K562 (cell line): ENCODE measurements at regions not wholly inside any gene's neighbourhood (a gene's known extent, or its start where the extent isn't known, plus 50 kb on each side); places are given as distances from the start of the nearest gene placed in this dataset.

Experiments
- ATAC-seq: fragments of 200-7000 bp; cut with Tn5 transposase; 3 replicates; pipeline ENCODE4 v1.9.1; 2020; ENCODE audit warnings: moderate library complexity
- BruUV-seq: library from RNA; stranded (reverse); fragments of 400-500 nt; replicated peaks from 2 replicates; lab custom pipeline; 2021; lab: Mats Ljungman, UMichigan
- CTCF ChIA-PET: fragments of 300-600 bp; formaldehyde crosslinking; extraction: SDS; loops from one replicate; lab custom pipeline; 2021; ENCODE audit warnings: low intra/inter-chr PET ratio; lab: Yijun Ruan, JAX
- POLR2A ChIA-PET: fragments of 300-600, 350-650 bp; sonication (Branson Sonifier 250); formaldehyde crosslinking; extraction: SDS; loops from one replicate; lab custom pipeline; 2021; ENCODE audit warnings: antibody characterized with exemption, inconsistent platforms; lab: Yijun Ruan, JAX
- DNase-seq, 4 experiments: peaks; one replicate each; pipeline versions ENCODE4 v3.0.0 to v3.0.0-alpha.2; 2011 to 2018; ENCODE audit warnings: low spot score in 3 of 4, mixed read lengths in 3 of 4; ENCODE audit errors: extremely low read depth in 1 of 4
- FAIRE-seq: peaks from 2 replicates; lab custom pipeline; 2011; peaks lifted over from hg19 to GRCh38; lab: Jason Lieb, UNC
- H2AFZ ChIP-seq: 2 replicates; pipeline ENCODE4 v1.6.0; 2011; ENCODE audit warnings: low read depth, low read length, control low read depth, inconsistent platforms
- H3K27ac ChIP-seq: fragments of 200-600 bp; 3 replicates; pipeline ENCODE4 v1.8.0; 2011; ENCODE audit warnings: low read depth, mild to moderate bottlenecking, control low read depth, inconsistent platforms, low read length, moderate library complexity, mixed read lengths; ENCODE audit errors: extremely low read depth
- H3K27me3 ChIP-seq, 2 experiments: fragments of 300-600 bp in 1 of 2; 2 replicates in 1 of 2; 3 replicates in 1 of 2; pipeline versions ENCODE4 v1.6.0 to v1.8.0; 2011; ENCODE audit warnings: inconsistent platforms in 2 of 2, low read length in 2 of 2, mild to moderate bottlenecking in 1 of 2, mixed read lengths in 1 of 2, moderate library complexity in 1 of 2; ENCODE audit not compliant: control insufficient read depth in 2 of 2, insufficient read depth in 2 of 2
- H3K36me3 ChIP-seq: fragments of 300-600 bp; 3 replicates; pipeline ENCODE4 v1.8.0; 2011; ENCODE audit warnings: mild to moderate bottlenecking, low read length, inconsistent platforms; ENCODE audit not compliant: control insufficient read depth, insufficient read depth
- H3K4me1 ChIP-seq, 2 experiments: fragments of 200-600 bp in 1 of 2; replicated peaks in 1 of 2; 2 replicates in 1 of 2; 3 replicates in 1 of 2; pipeline versions ENCODE4 v1.5.1 to v1.8.0; 2011; ENCODE audit warnings: inconsistent platforms in 2 of 2, low read length in 2 of 2, mild to moderate bottlenecking in 1 of 2, mixed read lengths in 1 of 2, moderate library complexity in 1 of 2; ENCODE audit not compliant: control insufficient read depth in 2 of 2, insufficient read depth in 2 of 2
- H3K4me2 ChIP-seq: 2 replicates; pipeline ENCODE4 v1.6.1; 2011; ENCODE audit warnings: low read length, control low read depth, inconsistent platforms, mixed read lengths; ENCODE audit not compliant: insufficient read depth
- H3K4me3 ChIP-seq: fragments of 200-600 bp; sonication (generic), shearing (Covaris generic); 2 replicates; pipeline ENCODE4 v1.5.1; 2016; ENCODE audit warnings: control low read depth, inconsistent platforms
- H3K79me2 ChIP-seq: fragments of 200-600 bp; 3 replicates; pipeline ENCODE4 v1.8.0; 2011; ENCODE audit warnings: low read length, inconsistent platforms; ENCODE audit not compliant: control insufficient read depth, insufficient read depth
- H3K9ac ChIP-seq, 2 experiments: 2 replicates each; pipeline versions ENCODE4 v1.6.0 to v1.6.1; 2011; ENCODE audit warnings: low read depth in 2 of 2, low read length in 2 of 2, control low read depth in 1 of 2, inconsistent platforms in 1 of 2, mild to moderate bottlenecking in 1 of 2, mixed read lengths in 1 of 2; ENCODE audit not compliant: insufficient read depth in 1 of 2
- H3K9me1 ChIP-seq: one replicate; pipeline ENCODE4 v1.6.0; 2011; ENCODE audit warnings: inconsistent platforms, mild to moderate bottlenecking, low read length, moderate library complexity; ENCODE audit not compliant: control insufficient read depth, insufficient read depth
- H3K9me3 ChIP-seq: replicated peaks from 2 replicates; pipeline ENCODE4 v1.5.1; 2011; ENCODE audit warnings: low read depth, low read length, inconsistent platforms; ENCODE audit not compliant: control insufficient read depth, insufficient read depth
- H4K20me1 ChIP-seq: replicated peaks from 2 replicates; pipeline ENCODE4 v1.6.1; 2011; ENCODE audit warnings: low read length, inconsistent platforms, mixed read lengths; ENCODE audit not compliant: control insufficient read depth, insufficient read depth
- E2F5 ChIP-seq: sonication (generic); formaldehyde crosslinking; IDR thresholded peaks from 2 replicates; pipeline ENCODE4 v1.8.0; 2022; ENCODE audit warnings: mild to moderate bottlenecking, missing genetic modification reagents
- E2F6 ChIP-seq, 2 experiments: IDR thresholded peaks; 2 replicates each; pipeline ENCODE4 v1.6.1; 2011; ENCODE audit warnings: borderline replicate concordance in 1 of 2, control low read depth in 1 of 2, low read depth in 1 of 2, low read length in 1 of 2, mild to moderate bottlenecking in 1 of 2, mixed read lengths in 1 of 2, moderate library complexity in 1 of 2; ENCODE audit not compliant: insufficient read depth in 1 of 2, insufficient read length in 1 of 2, poor library complexity in 1 of 2, severe bottlenecking in 1 of 2; ENCODE audit errors: extremely low read depth in 1 of 2
- HDAC1 ChIP-seq, 2 experiments: fragments of 450-650 bp; IDR thresholded peaks; 2 replicates each; pipeline ENCODE4 v1.6.1; 2016 to 2017; ENCODE audit warnings: inconsistent platforms in 1 of 2, mild to moderate bottlenecking in 1 of 2, moderate library complexity in 1 of 2
- HNRNPH1 ChIP-seq: fragments of 200-400 bp; formaldehyde crosslinking; optimal IDR thresholded peaks from 2 replicates; pipeline ENCODE3; 2017; ENCODE audit warnings: low read depth, mild to moderate bottlenecking, low read length, moderate library complexity
- KLF1 ChIP-seq: fragments of 450-650 bp; IDR thresholded peaks from 2 replicates; pipeline ENCODE4 v1.6.1; 2016; ENCODE audit warnings: missing genetic modification characterization, missing compliant biosample characterization
- KLF10 ChIP-seq: fragments of 250-450 bp; sonication (Bioruptor Pico); IDR thresholded peaks from 2 replicates; pipeline ENCODE4 v1.6.1; 2021; ENCODE audit warnings: matching md5 sums
- LARP7 ChIP-seq: fragments of 450-650 bp; IDR thresholded peaks from 2 replicates; pipeline ENCODE4 v1.6.1; 2016
- NCOA6 ChIP-seq: fragments of 450-650 bp; IDR thresholded peaks from 2 replicates; pipeline ENCODE4 v1.6.1; 2017; ENCODE audit warnings: mild to moderate bottlenecking
- PATZ1 ChIP-seq: fragments of 250-450 bp; sonication (Bioruptor Pico); IDR thresholded peaks from 2 replicates; pipeline ENCODE4 v1.5.0; 2020; ENCODE audit warnings: mild to moderate bottlenecking, borderline replicate concordance
- PTTG1 ChIP-seq: fragments of 450-650 bp; IDR thresholded peaks from 2 replicates; pipeline ENCODE4 v1.6.1; 2016; ENCODE audit warnings: low read depth, mild to moderate bottlenecking, missing genetic modification characterization, missing compliant biosample characterization
- STAT5B ChIP-seq: fragments of 250-450 bp; sonication (Bioruptor Pico); IDR thresholded peaks from 2 replicates; pipeline ENCODE4 v1.8.0; 2021; ENCODE audit warnings: mild to moderate bottlenecking, inconsistent platforms
- THRAP3 ChIP-seq: fragments of 450-650 bp; IDR thresholded peaks from 2 replicates; pipeline ENCODE4 v1.6.1; 2016; ENCODE audit warnings: mild to moderate bottlenecking, inconsistent platforms, borderline replicate concordance
- WGBS: fragments of 100-300 bp; shearing (Covaris generic); methylation state at CpG from one replicate; pipeline ENCODE4 v1.1.6; 2016; ENCODE audit warnings: low coverage, mixed read lengths; ENCODE audit not compliant: insufficient coverage; ENCODE audit errors: missing lambda C conversion rate; 5-methylcytosine and 5-hydroxymethylcytosine counted together
- in situ Hi-C: fragments of 300-500 bp; cut with MboI; formaldehyde crosslinking; loops from 4 replicates; pipeline ENCODE4 v1.15.0; 2018; ENCODE audit warnings: inconsistent platforms, mixed read lengths
- intact Hi-C: fragments of 100-400 bp; cut with micrococcal nuclease; formaldehyde crosslinking; loops from 2 replicates; pipeline ENCODE4 v1.14.2; 2022
- TF ChIP-seq, protein P1 (sequence below): sonication (generic); formaldehyde crosslinking; IDR thresholded peaks from 2 replicates; pipeline ENCODE4 v1.8.0; 2023; ENCODE audit warnings: mild to moderate bottlenecking, missing genetic modification reagents

DNA sequence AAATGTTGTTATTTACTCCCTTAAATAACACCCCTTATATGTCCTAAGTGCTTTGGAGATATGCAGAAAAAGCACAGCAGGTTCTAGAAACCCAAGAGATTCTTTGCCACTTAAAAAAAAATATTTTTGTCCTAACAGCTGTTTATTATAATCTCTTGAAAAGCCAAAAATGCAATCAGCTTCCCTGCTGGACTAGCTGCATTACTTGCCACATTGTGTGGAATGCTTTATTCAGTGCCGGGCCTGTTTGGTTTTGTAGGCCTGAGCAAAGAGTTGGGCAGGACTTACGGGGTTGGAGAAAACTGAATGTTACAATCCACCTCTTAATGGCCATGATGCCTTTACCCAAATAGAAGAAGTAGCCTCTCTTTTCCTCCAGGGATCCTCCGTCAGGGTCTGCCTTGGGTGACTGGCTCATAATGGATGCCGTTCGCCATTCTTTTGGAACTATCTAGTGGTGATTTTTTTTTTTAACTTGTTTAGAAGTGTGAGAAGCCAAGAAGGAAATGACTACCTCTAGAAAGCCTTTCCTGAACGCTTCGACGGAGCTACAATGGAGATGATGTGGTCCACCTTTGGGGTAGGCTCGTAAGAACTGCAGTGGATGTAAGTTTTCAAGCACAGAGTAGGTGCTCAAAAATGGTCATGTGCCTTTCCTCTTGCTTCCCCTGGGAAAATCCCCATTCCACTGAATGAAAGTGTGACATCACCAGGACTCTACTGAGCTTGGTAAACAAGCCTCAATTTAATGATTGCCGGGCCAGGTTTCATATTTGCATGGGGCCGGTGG lies 241.3 kb upstream of the NCAM1 start:
- Histone ChIP-seq H3K4me2 (no peak overlapping the region), H3K9me3 (no peaks in the 10 kb centered on the region), H3K4me3 (no peak overlapping the region), H3K79me2 (no peaks in the 10 kb centered on the region), H3K9ac (no peak overlapping the region), H3K27ac (no peak overlapping the region), H3K36me3 (no peaks in the 10 kb centered on the region), H4K20me1 (no peaks in the 10 kb centered on the region), H3K9me1 (no peaks in the 10 kb centered on the region), H3K4me1 (no peaks in the 10 kb centered on the region), H3K27me3 (no peaks in the 10 kb centered on the region; a peak in 1 of 5 replicates), H2AFZ (no peak overlapping the region)
- ATAC-seq: no peak
- intact Hi-C loops (no loop called here), in situ Hi-C loops (no loop called here)
- ChIA-PET POLR2A (no interaction called here), CTCF (no interaction called here)
- no peak for FAIRE-seq
- BruUV-seq: no TSS peak
- no peak for DNase-seq
- under 1% methylated on average over 11 of the region's 11 CpGs for WGBS
- no peak for TF ChIP-seq STAT5B (CRISPR knock-in tag)
- no peak for TF ChIP-seq HNRNPH1
- TF ChIP-seq E2F5 (CRISPR knock-in tag): no peak
- no peak for TF ChIP-seq PATZ1 (CRISPR knock-in tag)
- no peak for TF ChIP-seq LARP7
- TF ChIP-seq, protein P1, sequence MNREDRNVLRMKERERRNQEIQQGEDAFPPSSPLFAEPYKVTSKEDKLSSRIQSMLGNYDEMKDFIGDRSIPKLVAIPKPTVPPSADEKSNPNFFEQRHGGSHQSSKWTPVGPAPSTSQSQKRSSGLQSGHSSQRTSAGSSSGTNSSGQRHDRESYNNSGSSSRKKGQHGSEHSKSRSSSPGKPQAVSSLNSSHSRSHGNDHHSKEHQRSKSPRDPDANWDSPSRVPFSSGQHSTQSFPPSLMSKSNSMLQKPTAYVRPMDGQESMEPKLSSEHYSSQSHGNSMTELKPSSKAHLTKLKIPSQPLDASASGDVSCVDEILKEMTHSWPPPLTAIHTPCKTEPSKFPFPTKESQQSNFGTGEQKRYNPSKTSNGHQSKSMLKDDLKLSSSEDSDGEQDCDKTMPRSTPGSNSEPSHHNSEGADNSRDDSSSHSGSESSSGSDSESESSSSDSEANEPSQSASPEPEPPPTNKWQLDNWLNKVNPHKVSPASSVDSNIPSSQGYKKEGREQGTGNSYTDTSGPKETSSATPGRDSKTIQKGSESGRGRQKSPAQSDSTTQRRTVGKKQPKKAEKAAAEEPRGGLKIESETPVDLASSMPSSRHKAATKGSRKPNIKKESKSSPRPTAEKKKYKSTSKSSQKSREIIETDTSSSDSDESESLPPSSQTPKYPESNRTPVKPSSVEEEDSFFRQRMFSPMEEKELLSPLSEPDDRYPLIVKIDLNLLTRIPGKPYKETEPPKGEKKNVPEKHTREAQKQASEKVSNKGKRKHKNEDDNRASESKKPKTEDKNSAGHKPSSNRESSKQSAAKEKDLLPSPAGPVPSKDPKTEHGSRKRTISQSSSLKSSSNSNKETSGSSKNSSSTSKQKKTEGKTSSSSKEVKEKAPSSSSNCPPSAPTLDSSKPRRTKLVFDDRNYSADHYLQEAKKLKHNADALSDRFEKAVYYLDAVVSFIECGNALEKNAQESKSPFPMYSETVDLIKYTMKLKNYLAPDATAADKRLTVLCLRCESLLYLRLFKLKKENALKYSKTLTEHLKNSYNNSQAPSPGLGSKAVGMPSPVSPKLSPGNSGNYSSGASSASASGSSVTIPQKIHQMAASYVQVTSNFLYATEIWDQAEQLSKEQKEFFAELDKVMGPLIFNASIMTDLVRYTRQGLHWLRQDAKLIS (CRISPR knock-in tag): no peak
- TF ChIP-seq PTTG1 (tag): no peak
- no peak for TF ChIP-seq NCOA6
- no peak for TF ChIP-seq E2F6 (IDR thresholded peaks at IDR 0.05; ENCODE audit: borderline replicate concordance in 1 of 2, extremely low read depth in 1 of 2, insufficient read depth in 1 of 2, insufficient read length in 1 of 2, low read depth in 1 of 2, low read length in 1 of 2, poor library complexity in 1 of 2, severe bottlenecking in 1 of 2)
- no peak for TF ChIP-seq HDAC1 (IDR thresholded peaks at IDR 0.05)
- TF ChIP-seq THRAP3: no peak
- no peak for TF ChIP-seq KLF10 (CRISPR knock-in tag)
- no peak for TF ChIP-seq KLF1 (tag)
